Neutrophil (primary cell): ENCODE measurements at regions not wholly inside any gene's neighbourhood (a gene's known extent, or its start where the extent isn't known, plus 50 kb on each side); places are given as distances from the start of the nearest gene placed in this dataset.

ENCODE experiments used
- H3K27ac ChIP-seq: fragments of 200-600 bp; sonication (generic); 2 replicates; pipeline ENCODE4 v1.5.1; 2016; ENCODE audit warnings: mild to moderate bottlenecking, moderate library complexity
- H3K27me3 ChIP-seq: fragments of 200-600 bp; sonication (generic); 2 replicates; pipeline ENCODE4 v1.6.0; 2016; ENCODE audit warnings: mild to moderate bottlenecking
- H3K36me3 ChIP-seq: fragments of 200-600 bp; sonication (generic); 2 replicates; pipeline ENCODE4 v1.5.1; 2017
- H3K4me1 ChIP-seq, 2 experiments: fragments of 200-600 bp in 1 of 2; sonication (generic) in 1 of 2; 1 replicate in 1 of 2; 2 replicates in 1 of 2; pipeline versions ENCODE4 v1.5.1 to v1.6.1; 2013 to 2016; ENCODE audit warnings: low read depth in 1 of 2, low read length in 1 of 2, mild to moderate bottlenecking in 1 of 2, moderate library complexity in 1 of 2; ENCODE audit not compliant: control insufficient read depth in 1 of 2, insufficient read depth in 1 of 2
- H3K4me3 ChIP-seq, 2 experiments: fragments of 200-600 bp in 1 of 2; sonication (generic) in 1 of 2; 1 replicate in 1 of 2; 2 replicates in 1 of 2; pipeline ENCODE4 v1.5.1; 2013 to 2016; ENCODE audit warnings: low read depth in 1 of 2, low read length in 1 of 2, mild to moderate bottlenecking in 1 of 2, moderate library complexity in 1 of 2
- H3K9me3 ChIP-seq: fragments of 200-600 bp; sonication (generic); 2 replicates; pipeline ENCODE4 v1.5.1; 2016
- CTCF ChIP-seq: fragments of 200-600 bp; sonication (generic); IDR thresholded peaks from 2 replicates; pipeline ENCODE4 v1.5.1; 2016; ENCODE audit warnings: antibody characterized with exemption

GRCh38 chr9:78150983-78151356 lies 84.9 kb upstream of the CEP78 start:
- no peak overlapping the region for H3K4me3 ChIP-seq
- no peak overlapping the region for H3K27ac ChIP-seq
- H3K9me3 ChIP-seq, result no peaks in the 10 kb centered on the region
- H3K27me3 ChIP-seq, result no peaks in the 10 kb centered on the region
- TF ChIP-seq CTCF, result no peak
- H3K4me1 ChIP-seq, result no peaks in the 10 kb centered on the region
- no peaks in the 10 kb centered on the region for H3K36me3 ChIP-seq

GRCh38 chr9:78150312-78150982 lies 85.4 kb upstream of the CEP78 start:
- no peaks in the 10 kb centered on the region for H3K4me1 ChIP-seq
- no peaks in the 10 kb centered on the region for H3K36me3 ChIP-seq
- H3K27ac ChIP-seq, result no peak overlapping the region
- TF ChIP-seq CTCF, result no peak
- no peaks in the 10 kb centered on the region for H3K9me3 ChIP-seq
- no peaks in the 10 kb centered on the region for H3K27me3 ChIP-seq
- no peak overlapping the region for H3K4me3 ChIP-seq

GRCh38 chr9:78149702-78150291 lies 86.1 kb upstream of the CEP78 start:
- TF ChIP-seq CTCF, result no peak
- H3K9me3 ChIP-seq, result no peaks in the 10 kb centered on the region
- H3K4me3 ChIP-seq, result no peak overlapping the region
- no peaks in the 10 kb centered on the region for H3K36me3 ChIP-seq
- H3K27me3 ChIP-seq, result no peaks in the 10 kb centered on the region
- H3K4me1 ChIP-seq, result no peaks in the 10 kb centered on the region
- no peak overlapping the region for H3K27ac ChIP-seq

DNA sequence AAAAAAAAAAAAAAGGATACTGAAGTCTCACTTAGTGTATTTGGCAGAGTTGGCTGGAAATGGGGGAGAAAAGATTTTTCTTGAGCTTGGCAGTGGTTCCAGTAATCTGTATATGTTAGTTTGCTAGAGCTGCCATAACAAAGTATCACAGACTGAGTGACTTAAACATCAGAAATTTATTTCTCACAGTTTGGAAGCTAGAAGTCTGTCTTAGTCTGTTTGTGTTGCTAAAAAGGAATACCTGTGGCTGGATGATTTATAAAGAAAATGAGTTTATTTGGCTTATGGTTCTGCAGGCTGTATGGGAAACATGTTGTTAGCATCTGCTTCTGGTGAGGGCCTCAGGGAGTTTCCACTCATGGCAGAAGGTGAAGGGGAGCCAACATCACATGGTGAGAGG lies 89.6 kb upstream of the CEP78 start:
- no peaks in the 10 kb centered on the region for H3K4me1 ChIP-seq
- no peak overlapping the region for H3K4me3 ChIP-seq
- no peaks in the 10 kb centered on the region for H3K27me3 ChIP-seq
- TF ChIP-seq CTCF, result no peak
- no peaks in the 10 kb centered on the region for H3K36me3 ChIP-seq
- no peaks in the 10 kb centered on the region for H3K9me3 ChIP-seq
- no peak overlapping the region for H3K27ac ChIP-seq

- no peak overlapping the region for H3K27ac ChIP-seq
- no peaks in the 10 kb centered on the region for H3K9me3 ChIP-seq
- no peaks in the 10 kb centered on the region for H3K4me1 ChIP-seq
- TF ChIP-seq CTCF, result no peak
- no peak overlapping the region for H3K4me3 ChIP-seq
- H3K36me3 ChIP-seq, result no peaks in the 10 kb centered on the region
- H3K27me3 ChIP-seq, result no peaks in the 10 kb centered on the region
These were observed 91.1 kb upstream of the CEP78 start for GRCh38 chr9:78144663-78145377.
